ENCODE measurements at regions not wholly inside any gene's neighbourhood (a gene's known extent, or its start where the extent isn't known, plus 50 kb on each side); places are given as distances from the start of the nearest gene placed in this dataset.

GRCh38 chr2:215772634-215773563 lies 240.5 kb downstream of the MREG start:
- Histone ChIP-seq H3K9ac (ENCODE audit: low read depth, low read length) (no peak overlapping the region), H3K9me3 (ENCODE audit: control insufficient read depth, insufficient read depth, low read length) (no peaks in the 10 kb centered on the region), H3K4me1 (ENCODE audit: insufficient read depth, low read length) (peaks cover 10% of the 10 kb centered on the region; the same call in 1 of the 2 replicates)

GRCh38 chr2:215772003-215772402 lies 241.3 kb downstream of the MREG start:
- no peak overlapping the region for H3K9ac ChIP-seq (ENCODE audit: low read depth, low read length)
- no peaks in the 10 kb centered on the region for H3K36me3 ChIP-seq (ENCODE audit: insufficient read depth, low read length)
- no peaks in the 10 kb centered on the region for H3K9me3 ChIP-seq (ENCODE audit: control insufficient read depth, insufficient read depth, low read length)
- H3K4me1 ChIP-seq (ENCODE audit: insufficient read depth, low read length) = peaks cover 10% of the 10 kb centered on the region; the same call in 1 of the 2 replicates

More at GRCh38 chr2:215772634-215773563, 240.5 kb downstream of the MREG start:
- H3K36me3 ChIP-seq (ENCODE audit: insufficient read depth, low read length) = no peaks in the 10 kb centered on the region

GRCh38 chr2:215771241-215771640 lies 242.1 kb downstream of the MREG start:
- peaks cover 10% of the 10 kb centered on the region; the same call in 1 of the 2 replicates for H3K4me1 ChIP-seq (ENCODE audit: insufficient read depth, low read length)
- H3K36me3 ChIP-seq (ENCODE audit: insufficient read depth, low read length) = no peaks in the 10 kb centered on the region
- H3K9ac ChIP-seq (ENCODE audit: low read depth, low read length) = no peak overlapping the region
- H3K9me3 ChIP-seq (ENCODE audit: control insufficient read depth, insufficient read depth, low read length) = no peaks in the 10 kb centered on the region

GRCh38 chr2:215770668-215771067 lies 242.7 kb downstream of the MREG start:
- no peaks in the 10 kb centered on the region for H3K36me3 ChIP-seq (ENCODE audit: insufficient read depth, low read length)

GRCh38 chr2:215769246-215769645 lies 244.1 kb downstream of the MREG start:
- no peak overlapping the region for H3K9ac ChIP-seq (ENCODE audit: low read depth, low read length)
- no peaks in the 10 kb centered on the region for H3K9me3 ChIP-seq (ENCODE audit: control insufficient read depth, insufficient read depth, low read length)
- H3K4me1 ChIP-seq (ENCODE audit: insufficient read depth, low read length) = peaks cover 10% of the 10 kb centered on the region; the same call in 1 of the 2 replicates
- H3K36me3 ChIP-seq (ENCODE audit: insufficient read depth, low read length) = no peaks in the 10 kb centered on the region

More at GRCh38 chr2:215770668-215771067, 242.7 kb downstream of the MREG start:
- Histone ChIP-seq H3K9me3 (ENCODE audit: control insufficient read depth, insufficient read depth, low read length) (no peaks in the 10 kb centered on the region), H3K4me1 (ENCODE audit: insufficient read depth, low read length) (peaks cover 10% of the 10 kb centered on the region; the same call in 1 of the 2 replicates), H3K9ac (ENCODE audit: low read depth, low read length) (no peak overlapping the region)

GRCh38 chr2:215767625-215768024 lies 245.7 kb downstream of the MREG start:
- Histone ChIP-seq H3K4me1 (ENCODE audit: insufficient read depth, low read length) (peaks cover 10% of the 10 kb centered on the region; the same call in 1 of the 2 replicates), H3K9ac (ENCODE audit: low read depth, low read length) (no peak overlapping the region), H3K9me3 (ENCODE audit: control insufficient read depth, insufficient read depth, low read length) (no peaks in the 10 kb centered on the region), H3K36me3 (ENCODE audit: insufficient read depth, low read length) (no peaks in the 10 kb centered on the region)

GRCh38 chr2:215765729-215766360 lies 247.5 kb downstream of the MREG start:
- Histone ChIP-seq H3K4me1 (ENCODE audit: insufficient read depth, low read length) (no peaks in the 10 kb centered on the region), H3K36me3 (ENCODE audit: insufficient read depth, low read length) (no peaks in the 10 kb centered on the region), H3K9me3 (ENCODE audit: control insufficient read depth, insufficient read depth, low read length) (no peaks in the 10 kb centered on the region), H3K9ac (ENCODE audit: low read depth, low read length) (no peak overlapping the region)

- Histone ChIP-seq H3K9ac (ENCODE audit: low read depth, low read length) (no peak overlapping the region), H3K9me3 (ENCODE audit: control insufficient read depth, insufficient read depth, low read length) (no peaks in the 10 kb centered on the region), H3K36me3 (ENCODE audit: insufficient read depth, low read length) (no peaks in the 10 kb centered on the region), H3K4me1 (ENCODE audit: insufficient read depth, low read length) (no peaks in the 10 kb centered on the region)
These were observed 248.8 kb downstream of the MREG start for GRCh38 chr2:215764441-215765048.

- Histone ChIP-seq H3K9me3 (ENCODE audit: control insufficient read depth, insufficient read depth, low read length) (no peaks in the 10 kb centered on the region), H3K36me3 (ENCODE audit: insufficient read depth, low read length) (no peaks in the 10 kb centered on the region), H3K9ac (ENCODE audit: low read depth, low read length) (no peak overlapping the region), H3K4me1 (ENCODE audit: insufficient read depth, low read length) (no peaks in the 10 kb centered on the region)
These were observed 252.8 kb downstream of the MREG start for GRCh38 chr2:215760557-215760956.

GRCh38 chr2:215760091-215760490 lies 253.3 kb downstream of the MREG start:
- Histone ChIP-seq H3K9me3 (ENCODE audit: control insufficient read depth, insufficient read depth, low read length) (no peaks in the 10 kb centered on the region), H3K36me3 (ENCODE audit: insufficient read depth, low read length) (no peaks in the 10 kb centered on the region), H3K4me1 (ENCODE audit: insufficient read depth, low read length) (no peaks in the 10 kb centered on the region), H3K9ac (ENCODE audit: low read depth, low read length) (no peak overlapping the region)

- Histone ChIP-seq H3K36me3 (ENCODE audit: insufficient read depth, low read length) (no peaks in the 10 kb centered on the region), H3K9ac (ENCODE audit: low read depth, low read length) (no peak overlapping the region), H3K4me1 (ENCODE audit: insufficient read depth, low read length) (no peaks in the 10 kb centered on the region), H3K9me3 (ENCODE audit: control insufficient read depth, insufficient read depth, low read length) (no peaks in the 10 kb centered on the region)
These were observed 254.7 kb downstream of the MREG start for GRCh38 chr2:215758691-215759090.

GRCh38 chr2:215756346-215756730 lies 257.0 kb downstream of the MREG start:
- H3K9me3 ChIP-seq (ENCODE audit: control insufficient read depth, insufficient read depth, low read length) = no peaks in the 10 kb centered on the region

GRCh38 chr2:215755641-215756345 lies 257.6 kb downstream of the MREG start:
- no peaks in the 10 kb centered on the region for H3K4me1 ChIP-seq (ENCODE audit: insufficient read depth, low read length)
- no peak overlapping the region for H3K9ac ChIP-seq (ENCODE audit: low read depth, low read length)
- 0 out of 2 replicates have a peak, but pooled peaks cover 2% of the 10 kb centered on the region for H3K36me3 ChIP-seq (ENCODE audit: insufficient read depth, low read length)
- H3K9me3 ChIP-seq (ENCODE audit: control insufficient read depth, insufficient read depth, low read length) = no peaks in the 10 kb centered on the region

More at GRCh38 chr2:215756346-215756730, 257.0 kb downstream of the MREG start:
- H3K36me3 ChIP-seq (ENCODE audit: insufficient read depth, low read length) = 0 out of 2 replicates have a peak, but pooled peaks cover 2% of the 10 kb centered on the region
- no peaks in the 10 kb centered on the region for H3K4me1 ChIP-seq (ENCODE audit: insufficient read depth, low read length)
- H3K9ac ChIP-seq (ENCODE audit: low read depth, low read length) = no peak overlapping the region

- Histone ChIP-seq H3K36me3 (ENCODE audit: insufficient read depth, low read length) (0 out of 2 replicates have a peak, but pooled peaks cover 2% of the 10 kb centered on the region), H3K9ac (ENCODE audit: low read depth, low read length) (no peak overlapping the region), H3K9me3 (ENCODE audit: control insufficient read depth, insufficient read depth, low read length) (no peaks in the 10 kb centered on the region), H3K4me1 (ENCODE audit: insufficient read depth, low read length) (no peaks in the 10 kb centered on the region)
These were observed 258.8 kb downstream of the MREG start for GRCh38 chr2:215754546-215754945.

Measured in ES-I3 (cell line).